SIG-M5 (cell line): ENCODE measurements at regions not wholly inside any gene's neighbourhood (a gene's known extent, or its start where the extent isn't known, plus 50 kb on each side); places are given as distances from the start of the nearest gene placed in this dataset.

Source experiments
- DNase-seq: peaks from one replicate; lab custom pipeline; 2025; lab: John Stamatoyannopoulos, UW

GRCh38 chr4:117801756-117802155 is 232.5 kb upstream of the NDST3 start:
- DNase-seq = no peak

GRCh38 chr4:117811731-117812130 is 222.6 kb upstream of the NDST3 start:
- no peak for DNase-seq

- DNase-seq = no peak
Observed at GRCh38 chr4:117814277-117815246, 219.7 kb upstream of the NDST3 start.

- DNase-seq = no peak
Observed at GRCh38 chr4:117817301-117817700, 217.0 kb upstream of the NDST3 start.

- no peak for DNase-seq
Observed at GRCh38 chr4:117821834-117822233, 212.5 kb upstream of the NDST3 start.

- no peak for DNase-seq
Observed at GRCh38 chr4:117823388-117823787, 210.9 kb upstream of the NDST3 start.

- no peak for DNase-seq
Observed at GRCh38 chr4:117825600-117825999, 208.7 kb upstream of the NDST3 start.

GRCh38 chr4:117831060-117831683 is 203.1 kb upstream of the NDST3 start:
- no peak for DNase-seq

- no peak for DNase-seq
Observed at GRCh38 chr4:117835566-117835965, 198.7 kb upstream of the NDST3 start.

- DNase-seq = no peak
Observed at GRCh38 chr4:117844594-117844993, 189.7 kb upstream of the NDST3 start.

- no peak for DNase-seq
Observed at GRCh38 chr4:117845270-117845669, 189.0 kb upstream of the NDST3 start.

- no peak for DNase-seq
Observed at GRCh38 chr4:117847849-117848248, 186.4 kb upstream of the NDST3 start.

- DNase-seq = no peak
Observed at GRCh38 chr4:117868201-117868600, 166.1 kb upstream of the NDST3 start.

- DNase-seq = no peak
Observed at GRCh38 chr4:117873779-117874178, 160.5 kb upstream of the NDST3 start.

GRCh38 chr4:117874216-117874615 is 160.1 kb upstream of the NDST3 start:
- DNase-seq = no peak

GRCh38 chr4:117889978-117890377 is 144.3 kb upstream of the NDST3 start:
- no peak for DNase-seq

- DNase-seq = no peak
Observed at GRCh38 chr4:117893207-117893606, 141.1 kb upstream of the NDST3 start.

GRCh38 chr4:117898496-117898895 is 135.8 kb upstream of the NDST3 start:
- DNase-seq = no peak

GRCh38 chr4:117900832-117901231 is 133.5 kb upstream of the NDST3 start:
- no peak for DNase-seq

GRCh38 chr4:117907646-117908045 is 126.6 kb upstream of the NDST3 start:
- no peak for DNase-seq

GRCh38 chr4:117908306-117909207 is 125.7 kb upstream of the NDST3 start:
- no peak for DNase-seq

- no peak for DNase-seq
Observed at GRCh38 chr4:117916728-117917127, 117.6 kb upstream of the NDST3 start.
